AG04450 (cell line): ENCODE measurements at regions not wholly inside any gene's neighbourhood (a gene's known extent, or its start where the extent isn't known, plus 50 kb on each side); places are given as distances from the start of the nearest gene placed in this dataset.

Source experiments
- CTCF ChIA-PET: fragments of 300-600, 350-600 bp; formaldehyde crosslinking; extraction: SDS; loops from one replicate; lab custom pipeline; 2022; ENCODE audit warnings: antibody characterized with exemption, inconsistent platforms; lab: Charles Lee
- POLR2A ChIA-PET: fragments of 350-600 bp; formaldehyde crosslinking; extraction: SDS; loops from one replicate; lab custom pipeline; 2021; ENCODE audit warnings: antibody characterized with exemption, inconsistent platforms; lab: Yijun Ruan, JAX
- DNase-seq: peaks from one replicate; pipeline ENCODE4 v3.0.0-alpha.2; 2011; ENCODE audit warnings: low read depth, low spot score
- H3K27ac ChIP-seq: one replicate; pipeline ENCODE4 v1.5.1; 2012; ENCODE audit warnings: low read depth, low read length, control low read depth
- H3K27me3 ChIP-seq: one replicate; pipeline ENCODE4 v1.6.0; 2012; ENCODE audit warnings: low read length; ENCODE audit not compliant: control insufficient read depth, insufficient read depth
- H3K4me3 ChIP-seq: 2 replicates; pipeline ENCODE4 v1.5.1; 2011; ENCODE audit warnings: mild to moderate bottlenecking, low read depth, low read length, control low read depth
- H3K9me3 ChIP-seq: 2 replicates; pipeline ENCODE4 v1.5.1; 2012; ENCODE audit warnings: low read length; ENCODE audit not compliant: control insufficient read depth, insufficient read depth
- TF ChIP-seq, protein P1 (sequence below): IDR thresholded peaks from 2 replicates; pipeline ENCODE4 v1.5.1; 2011; ENCODE audit warnings: low read depth, low read length, control low read depth, inconsistent platforms

DNA sequence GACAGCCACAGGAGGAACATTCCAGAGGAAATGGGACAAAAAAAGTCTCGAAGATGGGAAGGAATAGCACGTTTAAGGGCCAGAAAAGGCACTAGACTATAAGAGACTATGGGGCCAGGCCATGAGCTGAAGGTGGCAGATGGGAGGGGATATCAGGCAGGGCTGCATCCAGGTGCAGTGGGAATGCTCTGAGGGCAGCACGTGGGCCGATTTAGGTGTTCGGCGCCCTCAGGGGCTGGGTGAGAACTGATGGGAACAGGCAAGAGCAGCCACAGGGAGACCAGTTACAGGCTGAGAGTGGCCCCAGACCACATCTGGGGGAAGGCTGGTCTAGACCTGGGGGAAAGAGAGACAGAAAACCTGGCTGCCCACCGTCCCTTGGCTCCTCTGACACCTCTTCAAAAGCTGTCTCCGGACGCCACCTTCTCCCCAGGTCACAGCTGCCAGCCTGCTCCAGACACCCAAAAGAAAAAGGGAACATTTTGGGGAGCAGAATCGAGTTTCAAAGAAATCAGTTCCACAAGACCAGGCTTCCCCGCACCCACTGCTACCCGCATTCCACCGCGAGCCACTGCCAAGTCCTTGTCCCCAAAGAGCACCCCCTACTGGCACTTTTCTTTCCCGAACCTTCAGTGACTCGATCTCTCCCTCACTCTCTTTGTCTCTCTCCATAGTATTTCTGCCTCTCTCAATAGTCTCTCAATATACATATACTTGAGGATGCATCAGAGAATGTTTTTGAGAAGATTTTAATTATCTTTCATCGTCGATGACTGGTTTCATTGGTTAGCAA lies 190.1 kb upstream of the AGAP1 start:
- CTCF ChIA-PET = no interaction called here

DNA sequence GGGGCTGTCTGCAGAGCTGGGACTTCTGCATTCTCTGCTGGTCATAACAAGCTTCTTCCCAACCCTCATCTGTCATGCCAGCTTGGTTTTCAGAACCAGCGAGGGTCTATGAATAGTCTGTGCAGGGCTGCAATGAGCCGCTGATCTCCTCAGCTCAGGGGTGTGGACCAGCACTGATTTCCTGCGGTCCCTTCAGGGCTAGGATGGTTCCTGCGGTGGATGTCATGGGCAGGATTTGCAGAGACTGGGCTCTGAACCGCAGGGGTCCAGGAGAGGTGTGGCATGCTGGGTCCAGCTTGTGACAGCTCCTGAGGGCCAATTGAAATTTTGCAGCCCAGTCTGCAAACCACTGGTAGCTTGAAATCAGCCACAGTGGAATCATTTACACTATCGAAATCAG lies 188.2 kb upstream of the AGAP1 start:
- POLR2A ChIA-PET = no interaction called here
- H3K27ac ChIP-seq = no peak overlapping the region
- no peaks in the 10 kb centered on the region; the same call in 1 of the 2 replicates for H3K9me3 ChIP-seq
- no peak overlapping the region for H3K4me3 ChIP-seq
- peaks cover 9% of the 10 kb centered on the region for H3K27me3 ChIP-seq
- CTCF ChIA-PET = interaction anchor here (0.6 kb wide), 1 partner anchor 1327 kb away, joined by 3 read pairs; no protein-coding TSS in a partner anchor
- DNase-seq = no peak
- TF ChIP-seq, protein P1, sequence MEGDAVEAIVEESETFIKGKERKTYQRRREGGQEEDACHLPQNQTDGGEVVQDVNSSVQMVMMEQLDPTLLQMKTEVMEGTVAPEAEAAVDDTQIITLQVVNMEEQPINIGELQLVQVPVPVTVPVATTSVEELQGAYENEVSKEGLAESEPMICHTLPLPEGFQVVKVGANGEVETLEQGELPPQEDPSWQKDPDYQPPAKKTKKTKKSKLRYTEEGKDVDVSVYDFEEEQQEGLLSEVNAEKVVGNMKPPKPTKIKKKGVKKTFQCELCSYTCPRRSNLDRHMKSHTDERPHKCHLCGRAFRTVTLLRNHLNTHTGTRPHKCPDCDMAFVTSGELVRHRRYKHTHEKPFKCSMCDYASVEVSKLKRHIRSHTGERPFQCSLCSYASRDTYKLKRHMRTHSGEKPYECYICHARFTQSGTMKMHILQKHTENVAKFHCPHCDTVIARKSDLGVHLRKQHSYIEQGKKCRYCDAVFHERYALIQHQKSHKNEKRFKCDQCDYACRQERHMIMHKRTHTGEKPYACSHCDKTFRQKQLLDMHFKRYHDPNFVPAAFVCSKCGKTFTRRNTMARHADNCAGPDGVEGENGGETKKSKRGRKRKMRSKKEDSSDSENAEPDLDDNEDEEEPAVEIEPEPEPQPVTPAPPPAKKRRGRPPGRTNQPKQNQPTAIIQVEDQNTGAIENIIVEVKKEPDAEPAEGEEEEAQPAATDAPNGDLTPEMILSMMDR = no peak

More for the DNA sequence above, 190.1 kb upstream of the AGAP1 start:
- TF ChIP-seq, protein P1 = no peak
- POLR2A ChIA-PET = no interaction called here
- Histone ChIP-seq H3K27ac (no peak overlapping the region), H3K27me3 (peaks cover 11% of the 10 kb centered on the region), H3K4me3 (no peak overlapping the region), H3K9me3 (no peaks in the 10 kb centered on the region; the same call in 1 of the 2 replicates)
- no peak for DNase-seq

DNA sequence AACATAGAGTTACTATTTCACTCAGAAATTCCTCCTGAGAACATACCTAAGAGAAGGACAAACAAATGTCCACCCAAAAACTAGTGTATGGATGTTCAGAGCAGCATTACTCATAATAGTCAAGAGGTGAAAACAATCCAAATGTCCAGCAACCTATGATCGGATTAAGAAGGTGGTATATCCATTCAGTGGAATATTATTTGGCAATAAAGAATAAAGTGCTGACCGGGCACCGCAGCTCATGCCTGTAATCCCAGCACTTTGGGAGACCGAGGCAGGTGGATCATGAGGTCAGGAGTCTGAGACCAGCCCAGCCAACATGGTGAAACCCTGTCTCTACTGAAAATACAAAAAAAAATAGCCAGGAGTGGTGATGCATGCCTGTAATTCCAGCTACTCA lies 182.8 kb upstream of the AGAP1 start:
- TF ChIP-seq, protein P1 = no peak
- ChIA-PET CTCF (no interaction called here), POLR2A (no interaction called here)
- Histone ChIP-seq H3K27me3 (peaks cover 8% of the 10 kb centered on the region), H3K4me3 (no peak overlapping the region), H3K27ac (no peak overlapping the region), H3K9me3 (no peaks in the 10 kb centered on the region; the same call in 1 of the 2 replicates)
- DNase-seq = no peak

DNA sequence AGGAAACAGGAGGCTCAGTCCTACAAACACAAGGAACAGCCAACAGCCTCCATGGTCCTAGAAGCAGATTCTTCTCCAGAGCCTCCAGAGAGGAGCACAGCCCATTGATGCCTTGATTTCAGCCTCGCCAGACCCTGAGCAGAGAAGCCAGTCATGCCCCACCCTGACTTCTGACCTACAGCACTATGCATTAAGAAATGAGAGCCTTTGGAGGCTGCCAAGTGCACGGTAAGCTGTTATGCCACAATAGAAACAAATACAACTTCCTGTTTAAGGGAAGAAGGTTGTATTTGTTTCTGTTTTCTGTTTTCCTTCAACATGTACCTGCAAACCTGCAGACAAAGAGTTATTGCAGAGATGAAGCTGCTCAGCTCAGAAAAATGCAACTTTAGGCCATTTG lies 181.3 kb upstream of the AGAP1 start:
- H3K27ac ChIP-seq = no peak overlapping the region
- peaks cover 7% of the 10 kb centered on the region for H3K27me3 ChIP-seq
- no peak for DNase-seq
- H3K9me3 ChIP-seq = no peaks in the 10 kb centered on the region; the same call in 1 of the 2 replicates
- ChIA-PET CTCF (no interaction called here), POLR2A (no interaction called here)
- no peak overlapping the region for H3K4me3 ChIP-seq
- TF ChIP-seq, protein P1 = no peak

DNA sequence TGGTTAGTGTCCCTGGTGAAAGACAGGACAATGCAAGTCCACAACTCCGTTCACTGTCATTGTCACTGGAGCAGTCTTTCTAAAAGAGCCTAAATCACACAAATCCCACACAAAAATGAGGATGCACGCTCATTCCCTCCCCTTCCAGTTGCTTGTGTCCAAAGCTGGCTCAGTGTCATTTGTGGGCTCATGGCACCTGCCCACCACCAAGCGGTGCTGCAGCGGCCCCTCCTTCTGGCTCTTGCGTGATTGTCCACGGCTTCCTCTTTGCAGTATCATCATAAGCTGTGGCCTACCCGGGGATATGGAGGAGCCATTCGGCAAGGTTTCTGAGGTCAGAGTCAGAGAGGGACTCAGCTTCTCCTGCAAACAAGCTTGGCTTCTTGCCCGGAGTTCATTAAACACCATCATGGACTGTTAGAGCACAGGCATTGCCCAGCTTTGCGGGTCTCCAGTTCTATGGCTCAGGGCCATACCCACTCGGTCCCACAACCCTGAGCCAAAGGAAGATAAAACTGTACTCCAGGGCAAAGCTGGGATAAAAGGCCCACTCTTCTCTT lies 179.4 kb upstream of the AGAP1 start:
- Histone ChIP-seq H3K27ac (no peak overlapping the region), H3K4me3 (no peak overlapping the region), H3K27me3 (peaks cover 7% of the 10 kb centered on the region), H3K9me3 (no peaks in the 10 kb centered on the region)
- ChIA-PET CTCF (no interaction called here), POLR2A (no interaction called here)
- no peak for DNase-seq
- TF ChIP-seq, protein P1 = no peak
